Choroid plexus epithelial cell (primary cell): ENCODE measurements at regions not wholly inside any gene's neighbourhood (a gene's known extent, or its start where the extent isn't known, plus 50 kb on each side); places are given as distances from the start of the nearest gene placed in this dataset.

Experiments
- DNase-seq: peaks from one replicate; pipeline ENCODE4 v3.0.0-alpha.2; 2010; ENCODE audit warnings: low read depth
- H3K4me3 ChIP-seq: 2 replicates; pipeline ENCODE4 v1.5.1; 2011; ENCODE audit warnings: low read depth, mild to moderate bottlenecking, control low read depth, low read length, moderate library complexity
- CTCF ChIP-seq: conservative IDR thresholded peaks from 2 replicates; pipeline ENCODE4 v1.5.1; 2011; ENCODE audit warnings: low read depth, mild to moderate bottlenecking, control low read depth, inconsistent platforms, low read length, moderate library complexity

DNA sequence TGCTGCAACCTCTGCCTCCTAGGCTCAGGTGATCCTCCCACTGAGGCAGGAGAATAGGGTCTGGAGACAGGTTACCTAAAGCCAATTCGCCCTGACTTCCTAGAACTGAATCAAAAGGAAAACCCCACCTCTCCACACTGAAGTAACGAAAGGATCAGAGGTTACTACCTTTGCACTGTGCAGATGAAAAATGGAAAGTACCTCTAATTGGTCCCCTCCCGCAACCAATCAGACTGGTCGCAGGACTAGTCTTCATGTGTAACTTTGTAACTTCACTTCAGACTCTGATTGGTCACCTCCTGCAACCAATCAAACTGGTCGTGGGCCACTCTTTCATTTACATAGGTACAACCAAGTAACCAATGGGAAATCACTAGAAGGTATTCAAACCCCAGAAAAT lies 61.1 kb downstream of the ATXN3L start:
- TF ChIP-seq CTCF: no peak
- no peak overlapping the region for H3K4me3 ChIP-seq
- DNase-seq: no peak

- DNase-seq: peak; percentile 13
- no peak overlapping the region for H3K4me3 ChIP-seq
- TF ChIP-seq CTCF: no peak
Measured at GRCh38 chrX:13258052-13258444, 61.8 kb downstream of the ATXN3L start.

- no peak for TF ChIP-seq CTCF
- DNase-seq: no peak
- no peak overlapping the region for H3K4me3 ChIP-seq
Measured at GRCh38 chrX:13257223-13258051, 62.4 kb downstream of the ATXN3L start.

DNA sequence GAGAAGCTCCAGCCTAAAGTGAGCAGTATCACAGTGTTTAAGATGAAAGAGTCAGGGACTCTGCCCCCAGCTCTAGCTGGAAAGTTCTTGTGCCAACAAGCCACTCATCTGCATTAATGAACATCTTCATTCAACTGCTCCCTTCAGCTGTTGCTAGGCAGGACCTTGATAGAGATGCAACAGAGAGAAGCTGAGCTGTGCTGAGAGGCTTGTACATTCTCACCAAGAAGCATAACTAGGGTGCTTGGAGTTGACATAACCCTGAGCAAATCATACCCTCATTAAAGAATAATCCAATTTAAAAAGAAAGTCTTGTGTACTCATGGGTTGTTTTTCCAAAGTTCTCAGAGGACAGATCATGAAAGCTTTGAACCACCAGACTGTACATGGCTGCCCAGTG lies 63.2 kb downstream of the ATXN3L start:
- TF ChIP-seq CTCF: no peak
- no peak for DNase-seq
- no peak overlapping the region for H3K4me3 ChIP-seq

DNA sequence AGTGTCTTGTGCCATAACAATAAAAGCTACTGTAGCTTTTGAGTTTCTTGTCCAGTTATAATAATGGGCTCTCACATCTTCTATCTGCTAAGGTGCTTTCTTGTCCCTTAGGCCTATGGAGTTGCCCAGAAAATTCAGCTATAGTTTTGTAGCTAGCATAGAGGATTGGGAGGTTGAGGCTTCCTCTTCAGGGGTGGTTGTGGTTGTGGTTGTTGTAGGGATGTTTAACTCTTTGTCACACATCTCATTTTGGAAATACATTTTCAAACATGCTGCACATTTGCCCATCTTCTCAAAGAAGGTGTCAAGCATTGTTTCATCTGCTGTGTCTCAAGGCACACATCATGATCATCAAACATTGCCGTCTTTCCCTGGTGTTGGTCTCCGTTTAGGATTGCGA lies 65.0 kb downstream of the ATXN3L start:
- H3K4me3 ChIP-seq: no peak overlapping the region
- no peak for DNase-seq
- TF ChIP-seq CTCF: no peak

GRCh38 chrX:13254076-13254785 lies 65.6 kb downstream of the ATXN3L start:
- DNase-seq: peak; percentile 85
- H3K4me3 ChIP-seq: no peak overlapping the region
- TF ChIP-seq CTCF: peak; percentile 34
